GM12878 (cell line): ENCODE measurements at regions not wholly inside any gene's neighbourhood (a gene's known extent, or its start where the extent isn't known, plus 50 kb on each side); places are given as distances from the start of the nearest gene placed in this dataset.

Source experiments
- CEBPB ChIP-seq, 2 experiments: fragments of 150-350 bp in 1 of 2; IDR thresholded peaks; 2 replicates each; pipeline ENCODE4 v1.6.1; 2012 to 2014; ENCODE audit warnings: low read depth in 2 of 2, low read length in 2 of 2, borderline replicate concordance in 1 of 2, inconsistent platforms in 1 of 2
- CREM ChIP-seq: IDR thresholded peaks from 2 replicates; pipeline ENCODE4 v1.6.1; 2014; ENCODE audit warnings: antibody characterized with exemption, low read depth
- EZH2 ChIP-seq: IDR thresholded peaks from 2 replicates; pipeline ENCODE4 v1.6.1; 2012; ENCODE audit warnings: low read depth, mild to moderate bottlenecking, control low read depth, inconsistent platforms, low read length, borderline replicate concordance; ENCODE audit not compliant: control insufficient read depth
- HDAC6 ChIP-seq: fragments of 200-600 bp; sonication (generic); IDR thresholded peaks from one replicate; pipeline ENCODE4 v1.8.0; 2017; ENCODE audit warnings: antibody characterized with exemption; ENCODE audit not compliant: unreplicated experiment
- MTA3 ChIP-seq: IDR thresholded peaks from 2 replicates; pipeline ENCODE4 v1.6.1; 2012; ENCODE audit warnings: low read length, inconsistent platforms, borderline replicate concordance
- MXI1 ChIP-seq: fragments of 150-350 bp; IDR thresholded peaks from 2 replicates; pipeline ENCODE4 v1.6.1; 2011; ENCODE audit warnings: low read depth, mild to moderate bottlenecking, inconsistent platforms, low read length, improper control_type of control experiment
- SMAD1 ChIP-seq: fragments of 450-650 bp; IDR thresholded peaks from 2 replicates; pipeline ENCODE4 v1.6.1; 2018; ENCODE audit warnings: mild to moderate bottlenecking, low read depth; ENCODE audit not compliant: partially characterized antibody
- STAT1 ChIP-seq: fragments of 450-650 bp; conservative IDR thresholded peaks from 2 replicates; pipeline ENCODE4 v1.6.1; 2014; ENCODE audit warnings: antibody characterized with exemption, mild to moderate bottlenecking
- TF ChIP-seq, protein P1 (sequence below), 3 experiments: IDR thresholded peaks in 2 of 3; conservative IDR thresholded peaks in 1 of 3; 2 replicates each; pipeline ENCODE4 v1.5.1; 2011; ENCODE audit warnings: low read depth in 3 of 3, low read length in 3 of 3, mild to moderate bottlenecking in 3 of 3, control low read depth in 2 of 3, moderate library complexity in 2 of 3, inconsistent platforms in 1 of 3, mixed read lengths in 1 of 3; ENCODE audit not compliant: control insufficient read depth in 2 of 3, insufficient read depth in 1 of 3; ENCODE audit errors: extremely low read depth in 1 of 3
- TF ChIP-seq, protein P2 (sequence below): IDR thresholded peaks from 2 replicates; pipeline ENCODE4 v1.6.1; 2012; ENCODE audit warnings: low read depth, low read length, improper control_type of control experiment

- TF ChIP-seq HDAC6 = no peak
- TF ChIP-seq, protein P1, sequence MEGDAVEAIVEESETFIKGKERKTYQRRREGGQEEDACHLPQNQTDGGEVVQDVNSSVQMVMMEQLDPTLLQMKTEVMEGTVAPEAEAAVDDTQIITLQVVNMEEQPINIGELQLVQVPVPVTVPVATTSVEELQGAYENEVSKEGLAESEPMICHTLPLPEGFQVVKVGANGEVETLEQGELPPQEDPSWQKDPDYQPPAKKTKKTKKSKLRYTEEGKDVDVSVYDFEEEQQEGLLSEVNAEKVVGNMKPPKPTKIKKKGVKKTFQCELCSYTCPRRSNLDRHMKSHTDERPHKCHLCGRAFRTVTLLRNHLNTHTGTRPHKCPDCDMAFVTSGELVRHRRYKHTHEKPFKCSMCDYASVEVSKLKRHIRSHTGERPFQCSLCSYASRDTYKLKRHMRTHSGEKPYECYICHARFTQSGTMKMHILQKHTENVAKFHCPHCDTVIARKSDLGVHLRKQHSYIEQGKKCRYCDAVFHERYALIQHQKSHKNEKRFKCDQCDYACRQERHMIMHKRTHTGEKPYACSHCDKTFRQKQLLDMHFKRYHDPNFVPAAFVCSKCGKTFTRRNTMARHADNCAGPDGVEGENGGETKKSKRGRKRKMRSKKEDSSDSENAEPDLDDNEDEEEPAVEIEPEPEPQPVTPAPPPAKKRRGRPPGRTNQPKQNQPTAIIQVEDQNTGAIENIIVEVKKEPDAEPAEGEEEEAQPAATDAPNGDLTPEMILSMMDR (IDR thresholded peaks at IDR 0.05 in 2 of 3, conservative IDR thresholded peaks at IDR 0.05 in 1 of 3; ENCODE audit: control insufficient read depth in 2 of 3, extremely low read depth in 1 of 3, insufficient read depth in 1 of 3, low read depth in 3 of 3, low read length in 3 of 3) = no peak
- no peak for TF ChIP-seq MTA3
- TF ChIP-seq, protein P2, sequence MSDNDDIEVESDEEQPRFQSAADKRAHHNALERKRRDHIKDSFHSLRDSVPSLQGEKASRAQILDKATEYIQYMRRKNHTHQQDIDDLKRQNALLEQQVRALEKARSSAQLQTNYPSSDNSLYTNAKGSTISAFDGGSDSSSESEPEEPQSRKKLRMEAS = no peak
- TF ChIP-seq CEBPB (IDR thresholded peaks at IDR 0.05; ENCODE audit: borderline replicate concordance in 1 of 2, low read depth in 2 of 2, low read length in 2 of 2) = no peak
- TF ChIP-seq SMAD1 = no peak
- no peak for TF ChIP-seq MXI1
- TF ChIP-seq STAT1 = no peak
- no peak for TF ChIP-seq CREM
- TF ChIP-seq EZH2 = no peak
Observed at GRCh38 chr18:4691836-4692235, 236.7 kb upstream of the DLGAP1 start.
